Skeletal muscle tissue (tissue), 3 donors: ENCODE measurements at regions not wholly inside any gene's neighbourhood (a gene's known extent, or its start where the extent isn't known, plus 50 kb on each side); places are given as distances from the start of the nearest gene placed in this dataset.

ENCODE experiments used
- H3K27ac ChIP-seq: one replicate; pipeline ENCODE4 v1.7.0; 2013; ENCODE audit warnings: mild to moderate bottlenecking, low read depth, low read length, inconsistent platforms
- H3K27me3 ChIP-seq, 3 donors: one replicate each; pipeline ENCODE4 v1.7.0; 2013; ENCODE audit warnings: low read length in 3 of 3; ENCODE audit not compliant: control insufficient read depth in 3 of 3, insufficient read depth in 3 of 3
- H3K36me3 ChIP-seq, 3 donors: one replicate each; pipeline ENCODE4 v1.7.0; 2013; ENCODE audit warnings: low read length in 3 of 3; ENCODE audit not compliant: control insufficient read depth in 3 of 3, insufficient read depth in 3 of 3
- H3K4me1 ChIP-seq, 3 donors: one replicate each; pipeline ENCODE4 v1.7.0; 2013; ENCODE audit warnings: low read length in 3 of 3, mild to moderate bottlenecking in 3 of 3; ENCODE audit not compliant: control insufficient read depth in 3 of 3, insufficient read depth in 3 of 3
- H3K4me3 ChIP-seq, 3 donors: one replicate each; pipeline ENCODE4 v1.7.0; 2013; ENCODE audit warnings: low read length in 3 of 3
- H3K9ac ChIP-seq, 3 donors: one replicate each; pipeline ENCODE4 v1.7.0; 2013; ENCODE audit warnings: low read length in 3 of 3, mild to moderate bottlenecking in 3 of 3, moderate library complexity in 2 of 3, low read depth in 1 of 3
- H3K9me3 ChIP-seq, 3 donors: one replicate each; pipeline ENCODE4 v1.7.0; 2013; ENCODE audit warnings: low read length in 3 of 3; ENCODE audit not compliant: control insufficient read depth in 3 of 3
- donor health status: Osteomylitis.

- Histone ChIP-seq H3K4me3 (no peak overlapping the region), H3K9ac (no peak overlapping the region), H3K27me3 (peaks cover 0 to 8% (median 0%) of the 10 kb centered on the region in 3 donors), H3K27ac (no peak overlapping the region), H3K4me1 (peaks cover 0 to 2% (median 0%) of the 10 kb centered on the region in 3 donors), H3K36me3 (no peaks in the 10 kb centered on the region), H3K9me3 (peaks cover 0 to 5% (median 0%) of the 10 kb centered on the region in 3 donors)
Observed at GRCh38 chr12:115771601-115772000, 505.9 kb downstream of the MED13L start.

GRCh38 chr12:115771065-115771464 lies 506.4 kb downstream of the MED13L start:
- Histone ChIP-seq H3K36me3 (no peaks in the 10 kb centered on the region), H3K4me3 (no peak overlapping the region)

GRCh38 chr12:115770643-115771042 lies 506.9 kb downstream of the MED13L start:
- peaks cover 0 to 8% (median 0%) of the 10 kb centered on the region in 3 donors for H3K27me3 ChIP-seq
- H3K4me3 ChIP-seq: no peak overlapping the region
- peaks cover 0 to under 1% (median 0%) of the 10 kb centered on the region in 3 donors for H3K9me3 ChIP-seq
- no peak overlapping the region for H3K27ac ChIP-seq
- no peaks in the 10 kb centered on the region for H3K36me3 ChIP-seq
- no peak overlapping the region for H3K9ac ChIP-seq
- peaks cover 0 to 2% (median 0%) of the 10 kb centered on the region in 3 donors for H3K4me1 ChIP-seq

More at GRCh38 chr12:115771065-115771464, 506.4 kb downstream of the MED13L start:
- Histone ChIP-seq H3K27me3 (peaks cover 0 to 8% (median 0%) of the 10 kb centered on the region in 3 donors), H3K27ac (no peak overlapping the region), H3K9ac (no peak overlapping the region), H3K4me1 (peaks cover 0 to 2% (median 0%) of the 10 kb centered on the region in 3 donors), H3K9me3 (peaks cover 0 to 5% (median 0%) of the 10 kb centered on the region in 3 donors)

GRCh38 chr12:115767916-115768315 lies 509.6 kb downstream of the MED13L start:
- Histone ChIP-seq H3K9ac (no peak overlapping the region), H3K4me3 (no peak overlapping the region), H3K27ac (no peak overlapping the region), H3K36me3 (no peaks in the 10 kb centered on the region), H3K27me3 (peaks cover 0 to 6% (median 0%) of the 10 kb centered on the region in 3 donors), H3K4me1 (peaks cover 0 to 2% (median 0%) of the 10 kb centered on the region in 3 donors), H3K9me3 (no peaks in the 10 kb centered on the region)

GRCh38 chr12:115763982-115764621 lies 513.4 kb downstream of the MED13L start:
- Histone ChIP-seq H3K36me3 (no peaks in the 10 kb centered on the region), H3K9me3 (no peaks in the 10 kb centered on the region), H3K4me1 (peaks cover 0 to 5% (median 0%) of the 10 kb centered on the region in 3 donors), H3K27me3 (peaks cover 0 to 6% (median 3%) of the 10 kb centered on the region in 3 donors), H3K4me3 (no peak overlapping the region), H3K27ac (no peak overlapping the region), H3K9ac (no peak overlapping the region)

- peaks cover 0 to 5% (median 0%) of the 10 kb centered on the region in 3 donors for H3K4me1 ChIP-seq
- no peak overlapping the region for H3K4me3 ChIP-seq
- H3K27ac ChIP-seq: no peak overlapping the region
- no peaks in the 10 kb centered on the region for H3K36me3 ChIP-seq
- H3K27me3 ChIP-seq: peaks cover 0 to 3% (median 3%) of the 10 kb centered on the region in 3 donors
- H3K9me3 ChIP-seq: no peaks in the 10 kb centered on the region
- no peak overlapping the region for H3K9ac ChIP-seq
Observed at GRCh38 chr12:115763376-115763775, 514.1 kb downstream of the MED13L start.

GRCh38 chr12:115762936-115763335 lies 514.6 kb downstream of the MED13L start:
- H3K27me3 ChIP-seq: peaks cover 0 to 7% (median 3%) of the 10 kb centered on the region in 3 donors
- no peak overlapping the region for H3K4me3 ChIP-seq
- no peak overlapping the region for H3K27ac ChIP-seq
- peaks cover 0 to 5% (median 0%) of the 10 kb centered on the region in 3 donors for H3K4me1 ChIP-seq
- no peaks in the 10 kb centered on the region for H3K36me3 ChIP-seq
- H3K9ac ChIP-seq: no peak overlapping the region
- H3K9me3 ChIP-seq: no peaks in the 10 kb centered on the region

- Histone ChIP-seq H3K36me3 (no peaks in the 10 kb centered on the region), H3K27ac (peak overlapping the region; percentile 8), H3K4me1 (peaks cover 0 to 5% (median 0%) of the 10 kb centered on the region in 3 donors)
Observed at GRCh38 chr12:115761784-115762183, 515.7 kb downstream of the MED13L start.

GRCh38 chr12:115760231-115760630 lies 517.3 kb downstream of the MED13L start:
- Histone ChIP-seq H3K9me3 (no peaks in the 10 kb centered on the region), H3K4me3 (no peak overlapping the region), H3K4me1 (peaks cover 0 to 5% (median 0%) of the 10 kb centered on the region in 3 donors), H3K9ac (no peak overlapping the region), H3K27ac (no peak overlapping the region), H3K36me3 (no peaks in the 10 kb centered on the region), H3K27me3 (peaks cover 6 to 15% (median 8%) of the 10 kb centered on the region in 3 donors)

More at GRCh38 chr12:115761784-115762183, 515.7 kb downstream of the MED13L start:
- H3K9ac ChIP-seq: no peak overlapping the region
- peaks cover 3 to 14% (median 5%) of the 10 kb centered on the region in 3 donors for H3K27me3 ChIP-seq
- no peak overlapping the region for H3K4me3 ChIP-seq
- H3K9me3 ChIP-seq: no peaks in the 10 kb centered on the region

- Histone ChIP-seq H3K4me1 (peaks cover 0 to 5% (median 0%) of the 10 kb centered on the region in 3 donors), H3K36me3 (no peaks in the 10 kb centered on the region), H3K4me3 (no peak overlapping the region), H3K27me3 (peaks cover 6 to 15% (median 12%) of the 10 kb centered on the region in 3 donors), H3K27ac (no peak overlapping the region), H3K9me3 (no peaks in the 10 kb centered on the region), H3K9ac (no peak overlapping the region)
Observed at GRCh38 chr12:115758877-115759620, 518.4 kb downstream of the MED13L start.
